Fibroblast of lung (primary cell): ENCODE measurements at regions not wholly inside any gene's neighbourhood (a gene's known extent, or its start where the extent isn't known, plus 50 kb on each side); places are given as distances from the start of the nearest gene placed in this dataset.

Experiments
- EZH2 ChIP-seq: IDR thresholded peaks from 2 replicates; pipeline ENCODE4 v1.5.1; 2012; ENCODE audit warnings: low read length, control low read depth, mild to moderate bottlenecking; ENCODE audit errors: missing control alignments
- TF ChIP-seq, protein P1 (sequence below), 2 donors: IDR thresholded peaks in 1 of 2; conservative IDR thresholded peaks in 1 of 2; 1 replicate in 1 of 2; 2 replicates in 1 of 2; pipeline ENCODE4 v1.5.1; 2011 to 2012; ENCODE audit warnings: low read length in 2 of 2, control low read depth in 1 of 2, inconsistent platforms in 1 of 2, low read depth in 1 of 2, mild to moderate bottlenecking in 1 of 2

DNA sequence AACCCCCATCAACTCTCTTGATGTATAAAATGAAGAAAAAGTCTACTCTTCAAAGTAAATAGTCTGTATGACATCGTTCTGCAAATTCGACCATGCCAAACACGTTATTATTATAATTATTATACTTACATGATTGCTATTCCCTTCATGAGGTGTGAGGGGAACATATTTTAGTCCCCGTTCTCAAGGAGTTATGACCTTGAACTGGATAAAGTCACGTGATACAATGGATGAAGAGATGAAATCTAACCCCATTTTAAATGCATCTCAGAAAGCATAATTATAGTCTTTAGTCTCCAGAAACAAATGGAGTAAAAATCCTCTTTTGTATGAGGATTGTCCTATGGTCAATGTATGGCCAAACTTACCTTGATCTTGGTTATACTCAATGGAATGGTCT is 250.3 kb downstream of the HS3ST1 start:
- TF ChIP-seq, protein P1, sequence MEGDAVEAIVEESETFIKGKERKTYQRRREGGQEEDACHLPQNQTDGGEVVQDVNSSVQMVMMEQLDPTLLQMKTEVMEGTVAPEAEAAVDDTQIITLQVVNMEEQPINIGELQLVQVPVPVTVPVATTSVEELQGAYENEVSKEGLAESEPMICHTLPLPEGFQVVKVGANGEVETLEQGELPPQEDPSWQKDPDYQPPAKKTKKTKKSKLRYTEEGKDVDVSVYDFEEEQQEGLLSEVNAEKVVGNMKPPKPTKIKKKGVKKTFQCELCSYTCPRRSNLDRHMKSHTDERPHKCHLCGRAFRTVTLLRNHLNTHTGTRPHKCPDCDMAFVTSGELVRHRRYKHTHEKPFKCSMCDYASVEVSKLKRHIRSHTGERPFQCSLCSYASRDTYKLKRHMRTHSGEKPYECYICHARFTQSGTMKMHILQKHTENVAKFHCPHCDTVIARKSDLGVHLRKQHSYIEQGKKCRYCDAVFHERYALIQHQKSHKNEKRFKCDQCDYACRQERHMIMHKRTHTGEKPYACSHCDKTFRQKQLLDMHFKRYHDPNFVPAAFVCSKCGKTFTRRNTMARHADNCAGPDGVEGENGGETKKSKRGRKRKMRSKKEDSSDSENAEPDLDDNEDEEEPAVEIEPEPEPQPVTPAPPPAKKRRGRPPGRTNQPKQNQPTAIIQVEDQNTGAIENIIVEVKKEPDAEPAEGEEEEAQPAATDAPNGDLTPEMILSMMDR (conservative IDR thresholded peaks at IDR 0.05 in 1 of 2, IDR thresholded peaks at IDR 0.05 in 1 of 2; ENCODE audit: low read depth in 1 of 2, low read length in 2 of 2) = no peak
- TF ChIP-seq EZH2 = no peak
